GM21529 (cell line): ENCODE measurements at regions not wholly inside any gene's neighbourhood (a gene's known extent, or its start where the extent isn't known, plus 50 kb on each side); places are given as distances from the start of the nearest gene placed in this dataset.

Experiments
- ATAC-seq: cut with Tn5 transposase; IDR thresholded peaks from one replicate; pipeline ENCODE4 v1.9.1; 2021; ENCODE audit not compliant: unreplicated experiment

DNA sequence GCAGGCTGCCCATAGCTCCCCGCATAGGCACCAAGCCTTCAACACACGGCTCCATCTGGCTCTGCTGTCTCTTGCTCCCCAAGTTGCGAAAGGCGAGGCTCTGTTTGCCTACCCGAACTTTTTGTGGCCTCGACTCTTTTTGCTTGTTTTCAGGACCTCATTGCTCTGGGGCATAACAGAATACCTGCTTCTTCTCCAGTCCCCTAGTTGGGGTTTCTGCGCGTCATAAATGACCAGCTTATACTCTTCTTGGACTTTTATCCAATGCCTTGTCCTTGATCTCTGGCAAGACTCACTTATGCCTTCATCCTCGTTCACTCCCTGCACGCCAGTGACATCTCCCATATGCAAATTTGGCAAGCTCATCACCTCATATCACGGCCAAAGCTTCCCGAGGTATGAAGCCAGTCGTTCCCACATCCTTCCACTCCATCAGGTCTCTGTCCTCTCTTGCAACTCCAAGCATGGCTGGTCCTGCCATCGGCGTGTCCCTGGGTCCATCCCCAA lies 238.8 kb upstream of the ADAMTS16 start:
- no peak for ATAC-seq

- ATAC-seq: no peak
These were observed 238.2 kb upstream of the ADAMTS16 start for GRCh38 chr5:4901924-4902323.

DNA sequence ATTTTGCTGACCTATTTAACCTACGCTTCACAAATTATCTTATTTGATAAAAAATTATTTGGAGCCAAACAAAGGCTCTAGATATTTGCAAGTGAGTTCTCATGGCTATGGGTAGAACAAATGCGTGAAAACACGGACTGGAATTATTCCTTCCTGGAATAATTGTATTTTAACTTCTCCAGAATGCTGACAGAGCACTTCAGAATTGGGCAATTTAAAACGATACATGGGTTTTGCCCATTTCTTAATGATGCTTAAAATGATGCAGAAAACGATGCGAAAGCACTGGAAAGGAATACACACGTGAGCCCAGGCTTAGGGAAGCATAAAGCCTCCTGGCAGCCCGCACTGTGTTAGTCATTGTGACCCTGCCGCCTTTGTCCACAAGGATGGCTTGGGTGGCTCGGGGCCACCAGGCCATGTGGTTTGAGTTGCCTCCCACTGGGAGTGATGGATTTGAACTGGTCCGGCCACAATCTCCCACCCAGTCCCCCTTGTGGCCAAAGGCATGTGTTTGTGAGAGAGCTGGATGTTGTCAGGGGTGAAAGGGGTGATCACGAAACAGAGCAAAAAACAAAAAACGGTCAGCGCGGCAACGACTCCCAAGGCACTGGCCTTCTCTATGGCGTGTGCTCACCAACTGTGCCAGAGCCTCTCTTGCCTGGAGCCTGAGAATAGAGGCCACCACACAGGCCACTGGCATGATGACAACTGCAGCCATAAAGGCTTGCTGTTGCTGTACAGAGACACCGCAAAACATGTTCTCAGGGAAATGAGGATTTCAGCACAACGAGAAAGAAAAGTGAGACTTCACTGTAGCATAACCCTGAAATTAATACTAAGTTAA lies 234.2 kb upstream of the ADAMTS16 start:
- ATAC-seq: no peak

DNA sequence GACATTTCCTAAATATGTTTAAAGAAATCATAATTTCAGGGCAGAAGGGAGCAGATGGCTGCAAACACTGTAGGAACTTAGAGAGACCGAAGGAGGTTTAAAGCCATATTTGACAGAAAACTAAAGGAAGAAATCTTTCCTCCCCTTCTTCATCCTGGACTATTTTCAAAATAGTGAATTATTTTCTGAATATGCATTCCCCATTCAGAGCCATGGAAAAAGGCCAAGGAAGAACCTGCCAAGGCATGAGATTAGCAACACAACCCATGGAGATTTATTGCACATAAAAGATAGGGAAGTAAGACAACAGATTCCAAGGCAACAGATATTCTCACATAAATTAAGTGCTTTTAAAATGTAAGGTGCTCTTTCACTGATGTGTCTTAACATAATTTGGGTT lies 233.3 kb upstream of the ADAMTS16 start:
- ATAC-seq: no peak

DNA sequence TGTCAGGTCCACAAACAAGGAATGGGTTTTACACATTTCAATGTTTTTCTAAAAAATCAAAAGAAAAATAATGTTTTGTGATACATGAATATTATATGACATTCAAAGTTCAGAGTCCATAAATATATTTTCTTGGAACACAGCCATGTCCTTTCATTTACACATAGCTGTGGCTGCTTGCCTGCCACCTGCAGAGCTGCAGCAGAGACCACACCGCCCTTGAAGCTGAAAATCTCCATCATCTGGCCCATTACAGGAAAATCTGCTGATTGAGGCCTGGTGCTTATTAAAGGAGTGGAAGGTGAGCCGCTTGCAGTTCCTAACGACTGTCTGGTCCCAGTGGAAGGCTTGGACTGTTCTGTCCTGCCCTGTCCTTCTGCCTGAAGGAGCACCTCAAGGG lies 232.6 kb upstream of the ADAMTS16 start:
- no peak for ATAC-seq

- ATAC-seq: no peak
These were observed 231.0 kb upstream of the ADAMTS16 start for GRCh38 chr5:4909086-4909485.

DNA sequence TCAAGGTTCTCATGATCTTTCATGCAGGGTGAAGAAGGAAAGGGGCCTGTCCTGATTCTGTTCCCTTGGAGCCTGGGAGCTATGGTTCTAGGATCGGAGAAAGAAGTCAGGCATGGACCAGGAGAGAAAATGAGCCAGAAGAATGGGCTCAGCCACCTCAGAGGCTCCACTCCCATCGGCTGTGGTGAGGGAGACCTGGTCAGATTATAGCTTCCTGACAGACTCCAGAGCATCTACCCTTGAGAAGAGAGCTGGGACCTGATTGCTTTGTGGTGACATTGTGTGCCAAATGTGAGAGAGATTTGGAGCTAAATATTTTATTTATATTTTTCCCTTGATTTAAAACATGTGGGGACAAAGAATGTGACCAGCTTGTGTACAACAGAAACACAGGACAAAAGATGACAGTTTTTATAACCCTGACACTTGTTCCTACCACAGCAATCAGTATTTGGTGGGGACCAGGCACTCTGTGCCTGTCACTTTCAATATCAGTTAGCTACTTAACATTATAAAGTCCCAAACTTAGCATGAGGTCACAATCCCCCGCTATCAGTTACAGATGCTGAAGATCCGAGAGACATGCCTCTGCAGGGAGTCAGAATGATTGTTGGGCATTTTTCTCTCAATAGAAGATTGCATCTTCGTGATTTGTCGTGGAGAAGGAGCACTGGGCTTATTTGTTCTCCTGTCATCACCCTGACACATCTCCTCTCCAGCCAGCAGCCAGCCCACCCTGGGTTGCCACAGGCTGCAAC lies 228.3 kb upstream of the ADAMTS16 start:
- no peak for ATAC-seq

DNA sequence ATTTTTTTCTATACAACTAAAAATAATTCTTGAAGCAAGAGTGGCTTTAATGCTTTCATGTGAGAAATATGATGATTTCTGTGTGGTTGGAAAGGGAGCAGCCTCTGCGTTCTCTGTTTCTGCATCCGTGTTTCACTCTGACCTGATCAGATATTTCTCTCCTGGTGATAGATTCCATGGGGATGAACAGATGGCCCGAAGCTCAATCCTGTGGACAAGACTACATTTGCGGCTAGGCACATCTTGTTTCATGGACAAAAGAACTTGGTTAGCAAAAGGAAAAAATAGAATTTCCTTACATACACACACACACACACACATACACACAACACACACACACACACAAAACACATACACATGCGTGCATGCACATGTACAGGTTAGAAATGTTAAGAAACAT lies 218.2 kb upstream of the ADAMTS16 start:
- no peak for ATAC-seq

DNA sequence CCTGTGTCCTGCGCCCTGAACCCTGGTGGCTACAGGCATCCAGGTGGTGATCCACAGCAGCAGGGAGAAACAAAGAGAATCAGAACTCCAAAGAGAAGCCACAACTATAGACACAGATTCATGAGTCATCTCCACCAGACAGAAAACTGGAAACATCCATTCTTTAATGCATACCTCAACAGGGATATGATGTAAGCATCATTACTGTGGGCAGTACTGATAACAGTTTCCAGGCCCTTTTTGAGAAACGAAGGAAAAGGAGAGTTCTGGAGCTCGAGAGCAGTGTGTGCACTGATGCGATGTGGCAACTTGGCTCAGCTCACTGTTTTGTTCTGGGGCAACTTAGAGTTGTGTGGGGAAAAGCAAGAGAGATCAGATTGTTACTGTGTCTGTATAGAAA lies 215.6 kb upstream of the ADAMTS16 start:
- no peak for ATAC-seq

DNA sequence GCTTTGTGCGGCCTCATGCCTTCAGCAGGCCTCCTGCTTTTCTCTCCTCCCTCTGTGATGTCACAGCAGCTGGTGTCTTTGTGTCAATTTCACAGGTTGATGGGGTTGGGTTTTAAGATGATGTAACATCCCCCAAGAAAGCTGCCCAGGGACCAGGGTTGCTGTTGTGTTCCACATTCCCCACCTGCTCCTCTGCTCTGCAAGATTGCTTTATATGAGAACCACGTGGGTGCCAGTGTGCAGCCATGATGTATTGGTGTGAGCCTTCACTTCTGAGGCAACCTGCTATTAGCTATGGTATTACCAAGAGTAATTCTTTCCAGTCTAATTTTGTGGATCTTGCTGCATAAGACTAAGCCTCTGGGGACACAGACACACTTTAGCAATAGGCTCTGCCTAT lies 213.0 kb upstream of the ADAMTS16 start:
- no peak for ATAC-seq

DNA sequence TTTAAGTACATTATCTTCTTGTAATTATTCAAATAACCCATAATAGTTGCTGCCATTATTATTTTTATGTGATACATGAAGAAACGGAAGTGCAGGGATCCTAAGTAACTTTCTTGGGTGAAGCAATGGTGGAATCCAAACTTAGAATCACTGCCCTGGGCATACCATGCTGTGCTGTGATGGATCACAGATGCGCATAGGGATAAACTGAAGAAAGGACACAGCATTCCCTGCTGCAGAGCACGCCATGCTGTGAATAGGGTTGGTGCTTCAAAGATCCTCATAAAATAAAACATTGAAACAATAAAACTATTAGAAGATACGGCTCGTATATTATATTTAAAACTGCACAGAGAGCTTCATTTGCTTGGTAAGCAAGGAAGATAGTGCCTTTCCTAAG lies 211.7 kb upstream of the ADAMTS16 start:
- ATAC-seq: no peak

- no peak for ATAC-seq
These were observed 211.0 kb upstream of the ADAMTS16 start for GRCh38 chr5:4929092-4929655.

GRCh38 chr5:4939042-4939781 lies 200.9 kb upstream of the ADAMTS16 start:
- no peak for ATAC-seq

DNA sequence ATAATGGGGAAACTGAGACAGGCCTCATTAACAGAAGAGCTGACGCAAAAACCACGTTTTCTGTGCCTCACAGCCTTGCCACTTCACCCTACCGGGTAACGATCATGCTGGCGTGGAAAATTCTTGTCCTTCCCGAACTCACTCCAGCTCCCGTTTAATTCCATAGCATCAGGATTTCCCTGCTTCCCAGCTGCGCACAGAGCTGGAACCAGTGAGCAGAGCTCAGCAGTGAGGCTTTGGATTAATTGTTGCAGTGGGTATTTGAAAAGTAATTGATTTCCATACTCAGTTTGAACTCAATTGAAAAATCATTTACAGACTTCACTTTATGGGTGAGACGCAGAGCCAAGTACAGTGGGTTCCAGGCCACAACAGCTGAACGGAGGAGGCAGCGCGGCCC lies 199.0 kb upstream of the ADAMTS16 start:
- ATAC-seq: no peak

GRCh38 chr5:4941957-4942830 lies 197.9 kb upstream of the ADAMTS16 start:
- no peak for ATAC-seq

DNA sequence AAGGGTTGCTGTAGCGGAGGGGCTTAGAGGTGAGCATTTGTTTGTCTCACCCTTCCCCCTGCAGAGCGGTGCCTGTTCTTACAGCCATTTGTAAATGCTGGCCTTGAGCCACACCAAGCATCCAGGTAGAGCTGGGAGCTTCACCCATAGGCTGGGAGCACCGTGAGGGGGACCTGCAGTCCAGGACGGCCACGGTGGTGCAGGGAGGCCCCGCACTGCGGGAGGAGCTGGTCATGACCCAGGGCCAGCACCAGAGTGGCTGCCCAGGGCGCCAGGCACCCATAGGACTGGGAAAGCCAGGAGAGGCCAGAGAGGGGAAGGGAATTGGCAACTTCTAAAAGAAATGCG lies 197.3 kb upstream of the ADAMTS16 start:
- no peak for ATAC-seq

GRCh38 chr5:4945296-4945695 lies 194.8 kb upstream of the ADAMTS16 start:
- no peak for ATAC-seq

- ATAC-seq: no peak
These were observed 193.0 kb upstream of the ADAMTS16 start for GRCh38 chr5:4947106-4947505.

DNA sequence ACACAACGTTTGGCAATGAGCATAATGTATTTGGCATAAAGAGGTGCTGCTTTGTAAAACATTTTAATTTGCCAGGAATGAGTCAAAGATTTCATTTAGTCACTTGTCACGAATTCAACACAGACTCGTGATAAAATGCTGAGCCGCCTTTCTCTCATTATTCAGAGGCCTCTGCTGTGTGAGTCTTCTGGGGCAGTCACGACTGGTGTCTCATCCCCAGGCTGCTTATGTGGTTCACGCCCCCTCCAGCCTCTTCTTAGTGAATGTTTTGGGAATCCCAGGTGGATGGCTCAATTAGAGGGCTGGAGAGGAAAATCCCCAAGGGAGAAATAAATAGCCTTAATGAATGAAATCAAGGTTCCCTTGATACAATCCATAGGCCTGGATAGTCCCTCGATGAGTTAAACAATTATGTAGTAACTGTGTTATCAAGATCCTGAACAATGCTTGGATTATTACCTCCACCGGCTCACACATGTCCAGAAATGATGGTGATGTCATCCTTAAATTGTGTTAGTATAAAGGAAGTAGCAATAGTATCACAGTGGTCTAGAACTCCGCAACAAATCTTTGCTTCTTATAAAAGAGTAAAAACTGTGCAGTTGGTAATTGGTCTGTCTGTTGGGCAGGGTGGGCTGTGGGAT lies 192.1 kb upstream of the ADAMTS16 start:
- no peak for ATAC-seq

DNA sequence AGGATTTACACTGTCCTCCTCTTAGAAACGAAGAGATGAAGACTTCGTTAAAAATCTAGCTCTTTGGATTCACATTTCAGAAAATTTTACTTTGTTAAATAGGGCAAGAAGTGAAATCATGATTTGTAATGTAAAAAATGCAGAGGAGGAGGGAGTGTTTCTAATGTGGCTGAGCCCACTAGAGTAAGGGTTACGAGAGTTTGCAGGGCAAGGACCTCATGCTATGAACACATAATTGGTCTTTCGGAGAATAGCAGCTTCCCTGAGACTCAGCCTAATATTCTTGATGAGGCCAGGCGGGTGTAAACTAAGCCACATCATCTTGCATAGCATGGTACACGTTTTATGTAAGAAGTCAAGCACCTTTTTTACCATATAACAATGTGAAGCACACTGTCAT lies 191.0 kb upstream of the ADAMTS16 start:
- ATAC-seq: no peak
